Thyroid gland (tissue), 4 donors: ENCODE measurements at regions not wholly inside any gene's neighbourhood (a gene's known extent, or its start where the extent isn't known, plus 50 kb on each side); places are given as distances from the start of the nearest gene placed in this dataset.

Experiments
- POLR2A ChIP-seq, 2 donors: fragments of 450-650 bp; IDR thresholded peaks; one replicate each; pipeline ENCODE4 v1.6.1; 2017; ENCODE audit warnings: antibody characterized with exemption in 2 of 2, mild to moderate bottlenecking in 2 of 2, moderate library complexity in 1 of 2
- TF ChIP-seq, protein P1 (sequence below), 6 experiments: fragments of 200-600 bp in 3 of 6; fragments of 450-650 bp in 3 of 6; sonication (generic) in 3 of 6; IDR thresholded peaks; one replicate each; pipeline ENCODE4 v1.5.1; 2016 to 2019; ENCODE audit warnings: antibody characterized with exemption in 6 of 6, mild to moderate bottlenecking in 2 of 6, inconsistent platforms in 1 of 6, moderate library complexity in 1 of 6

GRCh38 chr4:64095398-64095797, 313.9 kb downstream of the TECRL start:
- TF ChIP-seq, protein P1, sequence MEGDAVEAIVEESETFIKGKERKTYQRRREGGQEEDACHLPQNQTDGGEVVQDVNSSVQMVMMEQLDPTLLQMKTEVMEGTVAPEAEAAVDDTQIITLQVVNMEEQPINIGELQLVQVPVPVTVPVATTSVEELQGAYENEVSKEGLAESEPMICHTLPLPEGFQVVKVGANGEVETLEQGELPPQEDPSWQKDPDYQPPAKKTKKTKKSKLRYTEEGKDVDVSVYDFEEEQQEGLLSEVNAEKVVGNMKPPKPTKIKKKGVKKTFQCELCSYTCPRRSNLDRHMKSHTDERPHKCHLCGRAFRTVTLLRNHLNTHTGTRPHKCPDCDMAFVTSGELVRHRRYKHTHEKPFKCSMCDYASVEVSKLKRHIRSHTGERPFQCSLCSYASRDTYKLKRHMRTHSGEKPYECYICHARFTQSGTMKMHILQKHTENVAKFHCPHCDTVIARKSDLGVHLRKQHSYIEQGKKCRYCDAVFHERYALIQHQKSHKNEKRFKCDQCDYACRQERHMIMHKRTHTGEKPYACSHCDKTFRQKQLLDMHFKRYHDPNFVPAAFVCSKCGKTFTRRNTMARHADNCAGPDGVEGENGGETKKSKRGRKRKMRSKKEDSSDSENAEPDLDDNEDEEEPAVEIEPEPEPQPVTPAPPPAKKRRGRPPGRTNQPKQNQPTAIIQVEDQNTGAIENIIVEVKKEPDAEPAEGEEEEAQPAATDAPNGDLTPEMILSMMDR (IDR thresholded peaks at IDR 0.05): no peak
- no peak for TF ChIP-seq POLR2A (IDR thresholded peaks at IDR 0.05)
